Breast epithelium (tissue), 4 donors: ENCODE measurements at regions not wholly inside any gene's neighbourhood (a gene's known extent, or its start where the extent isn't known, plus 50 kb on each side); places are given as distances from the start of the nearest gene placed in this dataset.

ENCODE experiments used
- DNase-seq, 2 donors: peaks; one replicate each; pipeline ENCODE4 v3.0.0-alpha.2; 2019; ENCODE audit warnings: low spot score in 2 of 2
- H3K27ac ChIP-seq, 2 donors: fragments of 200-600 bp; sonication (generic) in 1 of 2; one replicate each; pipeline ENCODE4 v1.5.1; 2016 to 2019; ENCODE audit warnings: mild to moderate bottlenecking in 1 of 2
- H3K27me3 ChIP-seq, 2 donors: fragments of 200-600 bp; sonication (generic) in 1 of 2; one replicate each; pipeline versions ENCODE4 v1.5.1 to v1.6.0; 2017 to 2019; ENCODE audit warnings: control low read depth in 1 of 2, mild to moderate bottlenecking in 1 of 2
- H3K36me3 ChIP-seq: fragments of 200-600 bp; one replicate; pipeline ENCODE4 v1.5.1; 2019
- H3K4me1 ChIP-seq, 2 donors: fragments of 200-600 bp; sonication (generic); one replicate each; pipeline ENCODE4 v1.5.1; 2016 to 2019; ENCODE audit warnings: control low read depth in 1 of 2
- H3K4me3 ChIP-seq, 3 donors: fragments of 200-600 bp; sonication (generic); 1 replicate in 2 of 3; 2 replicates in 1 of 3; pipeline ENCODE4 v1.5.1; 2016 to 2019; ENCODE audit warnings: mild to moderate bottlenecking in 3 of 3, moderate library complexity in 2 of 3
- H3K9me3 ChIP-seq, 2 donors: fragments of 200-600 bp; sonication (generic) in 1 of 2; one replicate each; pipeline ENCODE4 v1.5.1; 2016 to 2019; ENCODE audit warnings: control low read depth in 1 of 2
- CTCF ChIP-seq, 3 donors: fragments of 450-650 bp; IDR thresholded peaks; one replicate each; pipeline ENCODE4 v1.5.1; 2016 to 2017; ENCODE audit warnings: antibody characterized with exemption in 3 of 3, mild to moderate bottlenecking in 3 of 3, moderate library complexity in 3 of 3
- POLR2A ChIP-seq: fragments of 450-650 bp; IDR thresholded peaks from one replicate; pipeline ENCODE4 v1.6.1; 2016; ENCODE audit warnings: antibody characterized with exemption, mild to moderate bottlenecking, moderate library complexity
- POLR2AphosphoS5 ChIP-seq, 3 donors: sonication (generic); formaldehyde crosslinking; IDR thresholded peaks; one replicate each; pipeline ENCODE4 v1.6.1; 2017; ENCODE audit warnings: antibody characterized with exemption in 3 of 3
- intact Hi-C: fragments of 100-400 bp; cut with DNase I; formaldehyde crosslinking; loops from one replicate; pipeline ENCODE4 v1.15.1; 2023; ENCODE audit warnings: low total_unique reads

GRCh38 chr3:94862703-94863102 is 799.8 kb downstream of the NSUN3 start:
- peaks cover 19 to 45% of the 10 kb centered on the region in 2 donors for H3K9me3 ChIP-seq
- no peaks in the 10 kb centered on the region for H3K27me3 ChIP-seq
- no peak for TF ChIP-seq CTCF (IDR thresholded peaks at IDR 0.05)
- no peak for TF ChIP-seq POLR2AphosphoS5 (IDR thresholded peaks at IDR 0.05)
- TF ChIP-seq POLR2A, result no peak
- no peak overlapping the region for H3K4me3 ChIP-seq
- H3K4me1 ChIP-seq, result no peaks in the 10 kb centered on the region
- no peak overlapping the region for H3K27ac ChIP-seq
- intact Hi-C loops, result no loop called here
- H3K36me3 ChIP-seq, result no peaks in the 10 kb centered on the region
- DNase-seq, result no peak

- TF ChIP-seq POLR2A (no peak), POLR2AphosphoS5 (IDR thresholded peaks at IDR 0.05) (no peak), CTCF (IDR thresholded peaks at IDR 0.05) (no peak)
- Histone ChIP-seq H3K4me3 (no peak overlapping the region), H3K27ac (no peak overlapping the region), H3K9me3 (peaks cover 6 to 10% of the 10 kb centered on the region in 2 donors), H3K36me3 (no peaks in the 10 kb centered on the region), H3K4me1 (no peaks in the 10 kb centered on the region), H3K27me3 (no peaks in the 10 kb centered on the region)
- intact Hi-C loops, result no loop called here
- DNase-seq, result no peak
Measured at GRCh38 chr3:94869059-94869547, 806.2 kb downstream of the NSUN3 start.

- intact Hi-C loops, result no loop called here
- no peaks in the 10 kb centered on the region for H3K36me3 ChIP-seq
- no peak for DNase-seq
- no peak overlapping the region for H3K4me3 ChIP-seq
- H3K4me1 ChIP-seq, result no peaks in the 10 kb centered on the region
- H3K9me3 ChIP-seq, result no peaks in the 10 kb centered on the region
- H3K27ac ChIP-seq, result no peak overlapping the region
- TF ChIP-seq POLR2AphosphoS5 (IDR thresholded peaks at IDR 0.05) (no peak), CTCF (IDR thresholded peaks at IDR 0.05) (no peak), POLR2A (no peak)
- no peaks in the 10 kb centered on the region for H3K27me3 ChIP-seq
Measured at GRCh38 chr3:94873751-94874150, 810.9 kb downstream of the NSUN3 start.

- intact Hi-C loops, result no loop called here
- H3K36me3 ChIP-seq, result no peaks in the 10 kb centered on the region
- TF ChIP-seq POLR2AphosphoS5 (IDR thresholded peaks at IDR 0.05) (no peak), CTCF (IDR thresholded peaks at IDR 0.05) (no peak), POLR2A (no peak)
- H3K27me3 ChIP-seq, result no peaks in the 10 kb centered on the region
- no peaks in the 10 kb centered on the region for H3K9me3 ChIP-seq
- no peak for DNase-seq
- no peaks in the 10 kb centered on the region for H3K4me1 ChIP-seq
- H3K4me3 ChIP-seq, result no peak overlapping the region
- H3K27ac ChIP-seq, result no peak overlapping the region
Measured at GRCh38 chr3:94875149-94875548, 812.3 kb downstream of the NSUN3 start.

GRCh38 chr3:94887065-94887464 is 824.2 kb downstream of the NSUN3 start:
- Histone ChIP-seq H3K27me3 (no peaks in the 10 kb centered on the region), H3K9me3 (no peaks in the 10 kb centered on the region), H3K36me3 (no peaks in the 10 kb centered on the region), H3K27ac (no peak overlapping the region), H3K4me3 (no peak overlapping the region), H3K4me1 (no peaks in the 10 kb centered on the region)
- no peak for TF ChIP-seq POLR2A
- no peak for TF ChIP-seq CTCF (IDR thresholded peaks at IDR 0.05)
- TF ChIP-seq POLR2AphosphoS5 (IDR thresholded peaks at IDR 0.05), result no peak
- no peak for DNase-seq
- intact Hi-C loops, result no loop called here
